ENCODE measurements at regions not wholly inside any gene's neighbourhood (a gene's known extent, or its start where the extent isn't known, plus 50 kb on each side); places are given as distances from the start of the nearest gene placed in this dataset.

GRCh38 chr4:33272722-33273121 is 2552.6 kb downstream of the PCDH7 start:
- Histone ChIP-seq H2AFZ (ENCODE audit: low read depth, low read length, poor library complexity, severe bottlenecking) (no peak overlapping the region), H3K4me2 (ENCODE audit: low read length) (no peak overlapping the region), H4K20me1 (ENCODE audit: insufficient read depth) (no peaks in the 10 kb centered on the region), H3K4me1 (ENCODE audit: control insufficient read depth in 1 of 2, insufficient read depth in 2 of 2, low read length in 2 of 2) (no peaks in the 10 kb centered on the region), H3K4me3 (replicated peaks in 1 of 2; ENCODE audit: low read depth in 1 of 2, low read length in 2 of 2) (no peak overlapping the region), H3K9me2 (ENCODE audit: insufficient read depth) (0 out of 2 replicates have a peak, but pooled peaks cover 6% of the 10 kb centered on the region), H3K36me3 (ENCODE audit: control insufficient read depth in 1 of 2, insufficient read depth in 2 of 2, low read length in 2 of 2) (no peaks in the 10 kb centered on the region), H3K27me3 (ENCODE audit: insufficient read depth, low read length) (no peaks in the 10 kb centered on the region), H3K9ac (ENCODE audit: low read length) (no peak overlapping the region), H3K9me3 (ENCODE audit: control insufficient read depth in 1 of 2, insufficient read depth in 1 of 2, low read depth in 1 of 2, low read length in 2 of 2) (no peaks in the 10 kb centered on the region), H3K27ac (ENCODE audit: low read depth, low read length) (no peak overlapping the region), H3K79me2 (ENCODE audit: insufficient read depth, low read length) (no peaks in the 10 kb centered on the region)
- no peak for TF ChIP-seq TCF7L2 (IDR thresholded peaks at IDR 0.05; ENCODE audit: borderline replicate concordance, extremely low read depth, insufficient read depth, insufficient read length)
- TF ChIP-seq FOSL1 (IDR thresholded peaks at IDR 0.05; ENCODE audit: low read depth): no peak
- TF ChIP-seq SIN3A (IDR thresholded peaks at IDR 0.05; ENCODE audit: low read depth): no peak
- no peak for TF ChIP-seq EZH2 (IDR thresholded peaks at IDR 0.05)
- no peak for TF ChIP-seq CBX3 (IDR thresholded peaks at IDR 0.05; ENCODE audit: low read depth)
- TF ChIP-seq EGR1 (IDR thresholded peaks at IDR 0.05; ENCODE audit: low read depth): no peak
- TF ChIP-seq YY1 (IDR thresholded peaks at IDR 0.05; ENCODE audit: extremely low read depth, insufficient replicate concordance, low read depth, low read length): no peak
- no peak for TF ChIP-seq ZNF274 (IDR thresholded peaks at IDR 0.05; ENCODE audit: low read depth, low read length)
- TF ChIP-seq, protein P1, sequence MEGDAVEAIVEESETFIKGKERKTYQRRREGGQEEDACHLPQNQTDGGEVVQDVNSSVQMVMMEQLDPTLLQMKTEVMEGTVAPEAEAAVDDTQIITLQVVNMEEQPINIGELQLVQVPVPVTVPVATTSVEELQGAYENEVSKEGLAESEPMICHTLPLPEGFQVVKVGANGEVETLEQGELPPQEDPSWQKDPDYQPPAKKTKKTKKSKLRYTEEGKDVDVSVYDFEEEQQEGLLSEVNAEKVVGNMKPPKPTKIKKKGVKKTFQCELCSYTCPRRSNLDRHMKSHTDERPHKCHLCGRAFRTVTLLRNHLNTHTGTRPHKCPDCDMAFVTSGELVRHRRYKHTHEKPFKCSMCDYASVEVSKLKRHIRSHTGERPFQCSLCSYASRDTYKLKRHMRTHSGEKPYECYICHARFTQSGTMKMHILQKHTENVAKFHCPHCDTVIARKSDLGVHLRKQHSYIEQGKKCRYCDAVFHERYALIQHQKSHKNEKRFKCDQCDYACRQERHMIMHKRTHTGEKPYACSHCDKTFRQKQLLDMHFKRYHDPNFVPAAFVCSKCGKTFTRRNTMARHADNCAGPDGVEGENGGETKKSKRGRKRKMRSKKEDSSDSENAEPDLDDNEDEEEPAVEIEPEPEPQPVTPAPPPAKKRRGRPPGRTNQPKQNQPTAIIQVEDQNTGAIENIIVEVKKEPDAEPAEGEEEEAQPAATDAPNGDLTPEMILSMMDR (IDR thresholded peaks at IDR 0.05 in 2 of 3, conservative IDR thresholded peaks at IDR 0.05 in 1 of 3; ENCODE audit: borderline replicate concordance in 1 of 3, insufficient read depth in 1 of 3, low read depth in 2 of 3, low read length in 2 of 3): no peak
- TF ChIP-seq REST (IDR thresholded peaks at IDR 0.05; ENCODE audit: low read depth): no peak
- no peak for TF ChIP-seq ZFX (IDR thresholded peaks at IDR 0.05)
- TF ChIP-seq POLR2A (IDR thresholded peaks at IDR 0.05; ENCODE audit: borderline replicate concordance, extremely low read depth, insufficient read depth, insufficient read length): no peak
- no peak for TF ChIP-seq MAX (IDR thresholded peaks at IDR 0.05)
- ATAC-seq (no peak), DNase-seq (ENCODE audit: low read depth, low spot score) (no peak)
- ChIA-PET POLR2A (no interaction called here), RAD21 (ENCODE audit: low non-redundant PET in 1 of 2, low total read pairs in 2 of 2, uncharacterized antibody in 2 of 2, unreplicated experiment in 2 of 2) (no interaction called here), CTCF (no interaction called here)
- intact Hi-C loops (cut with micrococcal nuclease): no loop called here
- no TSS peak for BruUV-seq (replicated peaks)

Data from HCT116 (cell line).